ENCODE measurements at regions not wholly inside any gene's neighbourhood (a gene's known extent, or its start where the extent isn't known, plus 50 kb on each side); places are given as distances from the start of the nearest gene placed in this dataset.

DNA sequence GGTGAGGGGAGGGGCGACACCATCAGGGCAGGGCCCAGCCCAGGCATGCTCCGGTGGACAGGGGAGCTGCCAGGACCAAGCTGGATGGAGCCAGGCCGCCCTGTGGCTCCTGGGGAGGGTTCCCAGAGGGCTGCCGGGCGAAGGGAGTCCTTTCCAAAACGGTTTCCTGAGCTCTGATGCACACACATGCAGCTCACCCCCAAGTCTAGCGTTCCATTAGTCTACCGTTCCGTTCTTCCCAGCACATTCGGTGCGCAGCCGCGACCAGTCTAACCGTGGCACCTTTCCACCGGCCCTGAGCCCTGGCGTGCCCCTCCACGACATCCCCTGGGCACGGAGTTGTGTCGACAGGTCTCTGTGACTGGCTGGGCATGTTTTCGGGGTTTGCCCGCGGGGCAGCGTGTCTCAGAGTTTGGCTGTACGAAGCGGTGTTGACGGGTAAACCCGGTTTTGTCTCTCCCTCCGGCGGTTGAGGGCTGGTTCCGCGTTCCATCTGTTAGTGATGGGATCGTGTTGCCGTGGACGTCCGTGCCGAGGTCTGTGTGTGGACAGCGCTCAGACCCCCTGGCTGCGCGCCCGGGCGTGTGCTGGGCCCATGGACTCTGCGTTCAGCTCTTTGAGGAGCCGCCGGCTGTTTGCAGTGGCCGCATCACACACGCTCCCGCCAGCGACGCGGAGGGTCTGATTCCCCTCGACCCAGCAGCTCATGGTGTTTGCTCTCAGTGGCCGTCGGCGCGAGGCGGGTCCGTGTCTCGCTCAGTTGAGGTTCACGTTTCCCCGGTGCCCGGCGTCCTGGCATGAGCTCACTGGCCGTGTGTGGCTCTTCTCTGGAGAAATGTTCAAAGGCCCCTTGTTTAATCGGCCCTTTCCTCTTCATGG lies 121.2 kb downstream of the IGLL1 start (continued):
- TF ChIP-seq FOSL2 (CRISPR knock-in tag; IDR thresholded peaks at IDR 0.05) (no peak), ZNF672 (CRISPR knock-in tag; IDR thresholded peaks at IDR 0.05) (no peak), ZNF501 (CRISPR knock-in tag; IDR thresholded peaks at IDR 0.05) (0 out of 2 replicates have a peak, but pooled peaks have one; percentile 28), SOX13 (IDR thresholded peaks at IDR 0.05) (no peak), SOX13 (CRISPR knock-in tag; conservative IDR thresholded peaks at IDR 0.05 in 1 of 2, IDR thresholded peaks at IDR 0.05 in 1 of 2) (no peak), ZNF616 (CRISPR knock-in tag; IDR thresholded peaks at IDR 0.05; ENCODE audit: low read depth) (no peak), ZFY (CRISPR knock-in tag; IDR thresholded peaks at IDR 0.05) (peak; percentile 63), ZNF563 (CRISPR knock-in tag; IDR thresholded peaks at IDR 0.05) (no peak), KDM5B (CRISPR knock-in tag; IDR thresholded peaks at IDR 0.05; ENCODE audit: borderline replicate concordance) (0 out of 2 replicates have a peak, but pooled peaks have one; percentile 18), ZNF33A (CRISPR knock-in tag; IDR thresholded peaks at IDR 0.05; ENCODE audit: borderline replicate concordance) (no peak), KDM2A (CRISPR knock-in tag; IDR thresholded peaks at IDR 0.05; ENCODE audit: borderline replicate concordance, low read depth) (no peak), TEAD3 (CRISPR knock-in tag; optimal IDR thresholded peaks at IDR 0.05; ENCODE audit: borderline replicate concordance) (no peak), ZNF549 (CRISPR knock-in tag; IDR thresholded peaks at IDR 0.05) (no peak), IKZF1 (IDR thresholded peaks at IDR 0.05) (no peak), ZNF572 (CRISPR knock-in tag; IDR thresholded peaks at IDR 0.05) (no peak), SIN3A (IDR thresholded peaks at IDR 0.05; ENCODE audit: borderline replicate concordance, low read depth, low read length) (no peak), PCBP1 (IDR thresholded peaks at IDR 0.05; ENCODE audit: borderline replicate concordance, low read depth, low read length) (no peak), TAF15 (IDR thresholded peaks at IDR 0.05; ENCODE audit: low read depth, low read length, poor library complexity, severe bottlenecking) (no peak), SMARCC2 (IDR thresholded peaks at IDR 0.05) (no peak), ATF7-NPFF (CRISPR knock-in tag; IDR thresholded peaks at IDR 0.05; ENCODE audit: low read depth) (no peak), ATM (IDR thresholded peaks at IDR 0.05; ENCODE audit: borderline replicate concordance) (no peak), TSC22D2 (CRISPR knock-in tag; IDR thresholded peaks at IDR 0.05; ENCODE audit: borderline replicate concordance) (no peak), ZSCAN30 (CRISPR knock-in tag; IDR thresholded peaks at IDR 0.05) (no peak)
- TF ChIP-seq, protein P1, sequence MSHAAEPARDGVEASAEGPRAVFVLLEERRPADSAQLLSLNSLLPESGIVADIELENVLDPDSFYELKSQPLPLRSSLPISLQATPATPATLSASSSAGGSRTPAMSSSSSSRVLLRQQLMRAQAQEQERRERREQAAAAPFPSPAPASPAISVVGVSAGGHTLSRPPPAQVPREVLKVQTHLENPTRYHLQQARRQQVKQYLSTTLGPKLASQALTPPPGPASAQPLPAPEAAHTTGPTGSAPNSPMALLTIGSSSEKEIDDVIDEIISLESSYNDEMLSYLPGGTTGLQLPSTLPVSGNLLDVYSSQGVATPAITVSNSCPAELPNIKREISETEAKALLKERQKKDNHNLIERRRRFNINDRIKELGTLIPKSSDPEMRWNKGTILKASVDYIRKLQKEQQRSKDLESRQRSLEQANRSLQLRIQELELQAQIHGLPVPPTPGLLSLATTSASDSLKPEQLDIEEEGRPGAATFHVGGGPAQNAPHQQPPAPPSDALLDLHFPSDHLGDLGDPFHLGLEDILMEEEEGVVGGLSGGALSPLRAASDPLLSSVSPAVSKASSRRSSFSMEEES (CRISPR knock-in tag; IDR thresholded peaks at IDR 0.05): no peak
- TF ChIP-seq, protein P2, sequence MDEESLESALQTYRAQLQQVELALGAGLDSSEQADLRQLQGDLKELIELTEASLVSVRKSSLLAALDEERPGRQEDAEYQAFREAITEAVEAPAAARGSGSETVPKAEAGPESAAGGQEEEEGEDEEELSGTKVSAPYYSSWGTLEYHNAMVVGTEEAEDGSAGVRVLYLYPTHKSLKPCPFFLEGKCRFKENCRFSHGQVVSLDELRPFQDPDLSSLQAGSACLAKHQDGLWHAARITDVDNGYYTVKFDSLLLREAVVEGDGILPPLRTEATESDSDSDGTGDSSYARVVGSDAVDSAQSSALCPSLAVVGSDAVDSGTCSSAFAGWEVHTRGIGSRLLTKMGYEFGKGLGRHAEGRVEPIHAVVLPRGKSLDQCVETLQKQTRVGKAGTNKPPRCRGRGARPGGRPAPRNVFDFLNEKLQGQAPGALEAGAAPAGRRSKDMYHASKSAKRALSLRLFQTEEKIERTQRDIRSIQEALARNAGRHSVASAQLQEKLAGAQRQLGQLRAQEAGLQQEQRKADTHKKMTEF (CRISPR knock-in tag; IDR thresholded peaks at IDR 0.05): no peak
- TF ChIP-seq, protein P3, sequence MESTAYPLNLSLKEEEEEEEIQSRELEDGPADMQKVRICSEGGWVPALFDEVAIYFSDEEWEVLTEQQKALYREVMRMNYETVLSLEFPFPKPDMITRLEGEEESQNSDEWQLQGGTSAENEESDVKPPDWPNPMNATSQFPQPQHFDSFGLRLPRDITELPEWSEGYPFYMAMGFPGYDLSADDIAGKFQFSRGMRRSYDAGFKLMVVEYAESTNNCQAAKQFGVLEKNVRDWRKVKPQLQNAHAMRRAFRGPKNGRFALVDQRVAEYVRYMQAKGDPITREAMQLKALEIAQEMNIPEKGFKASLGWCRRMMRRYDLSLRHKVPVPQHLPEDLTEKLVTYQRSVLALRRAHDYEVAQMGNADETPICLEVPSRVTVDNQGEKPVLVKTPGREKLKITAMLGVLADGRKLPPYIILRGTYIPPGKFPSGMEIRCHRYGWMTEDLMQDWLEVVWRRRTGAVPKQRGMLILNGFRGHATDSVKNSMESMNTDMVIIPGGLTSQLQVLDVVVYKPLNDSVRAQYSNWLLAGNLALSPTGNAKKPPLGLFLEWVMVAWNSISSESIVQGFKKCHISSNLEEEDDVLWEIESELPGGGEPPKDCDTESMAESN (CRISPR knock-in tag; conservative IDR thresholded peaks at IDR 0.05): no peak
